KBM-7 (cell line): ENCODE measurements at regions not wholly inside any gene's neighbourhood (a gene's known extent, or its start where the extent isn't known, plus 50 kb on each side); places are given as distances from the start of the nearest gene placed in this dataset.

Experiments used
- DNase-seq: peaks from one replicate; pipeline ENCODE4 v3.0.0-alpha.2; 2015
- in situ Hi-C: fragments of 300-500 bp; cut with MboI; formaldehyde crosslinking; loops from 2 replicates; pipeline ENCODE4 v1.14.3; 2020; ENCODE audit warnings: low sequenced_read_pairs, low pct_unique_long_range_greater_than_20kb, mixed read lengths

GRCh38 chr5:5665225-5666075 is 243.0 kb downstream of the ICE1 start:
- no peak for DNase-seq
- in situ Hi-C loops, result no loop called here

GRCh38 chr5:5658889-5659465 is 236.5 kb downstream of the ICE1 start:
- no peak for DNase-seq
- in situ Hi-C loops, result no loop called here

GRCh38 chr5:5658226-5658625 is 235.7 kb downstream of the ICE1 start:
- no peak for DNase-seq
- in situ Hi-C loops, result no loop called here

GRCh38 chr5:5652181-5652580 is 229.7 kb downstream of the ICE1 start:
- in situ Hi-C loops, result no loop called here
- DNase-seq, result no peak

- DNase-seq, result no peak
- in situ Hi-C loops, result no loop called here
Measured at GRCh38 chr5:5650949-5651348, 228.5 kb downstream of the ICE1 start.

- in situ Hi-C loops, result no loop called here
- no peak for DNase-seq
Measured at GRCh38 chr5:5650242-5650641, 227.8 kb downstream of the ICE1 start.

- no peak for DNase-seq
- in situ Hi-C loops, result no loop called here
Measured at GRCh38 chr5:5649641-5650040, 227.2 kb downstream of the ICE1 start.

GRCh38 chr5:5648694-5649093 is 226.2 kb downstream of the ICE1 start:
- no peak for DNase-seq
- in situ Hi-C loops, result no loop called here

- no peak for DNase-seq
- in situ Hi-C loops, result no loop called here
Measured at GRCh38 chr5:5645891-5646290, 223.4 kb downstream of the ICE1 start.

GRCh38 chr5:5645198-5645597 is 222.7 kb downstream of the ICE1 start:
- no peak for DNase-seq
- in situ Hi-C loops, result no loop called here

GRCh38 chr5:5644249-5644648 is 221.8 kb downstream of the ICE1 start:
- in situ Hi-C loops, result no loop called here
- DNase-seq, result no peak

GRCh38 chr5:5643481-5643880 is 221.0 kb downstream of the ICE1 start:
- no peak for DNase-seq
- in situ Hi-C loops, result no loop called here

GRCh38 chr5:5638211-5638610 is 215.7 kb downstream of the ICE1 start:
- in situ Hi-C loops, result no loop called here
- no peak for DNase-seq

- in situ Hi-C loops, result no loop called here
- DNase-seq, result no peak
Measured at GRCh38 chr5:5637173-5637572, 214.7 kb downstream of the ICE1 start.

- DNase-seq, result no peak
- in situ Hi-C loops, result no loop called here
Measured at GRCh38 chr5:5634817-5635216, 212.3 kb downstream of the ICE1 start.

- no peak for DNase-seq
- in situ Hi-C loops, result no loop called here
Measured at GRCh38 chr5:5633579-5633978, 211.1 kb downstream of the ICE1 start.

GRCh38 chr5:5632678-5633077 is 210.2 kb downstream of the ICE1 start:
- no peak for DNase-seq
- in situ Hi-C loops, result no loop called here

GRCh38 chr5:5629607-5629978 is 207.1 kb downstream of the ICE1 start:
- in situ Hi-C loops, result no loop called here
- DNase-seq, result no peak

GRCh38 chr5:5628866-5629606 is 206.6 kb downstream of the ICE1 start:
- DNase-seq, result no peak
- in situ Hi-C loops, result no loop called here

- in situ Hi-C loops, result no loop called here
- no peak for DNase-seq
Measured at GRCh38 chr5:5626412-5626811, 203.9 kb downstream of the ICE1 start.
